ENCODE measurements at regions not wholly inside any gene's neighbourhood (a gene's known extent, or its start where the extent isn't known, plus 50 kb on each side); places are given as distances from the start of the nearest gene placed in this dataset.

DNA sequence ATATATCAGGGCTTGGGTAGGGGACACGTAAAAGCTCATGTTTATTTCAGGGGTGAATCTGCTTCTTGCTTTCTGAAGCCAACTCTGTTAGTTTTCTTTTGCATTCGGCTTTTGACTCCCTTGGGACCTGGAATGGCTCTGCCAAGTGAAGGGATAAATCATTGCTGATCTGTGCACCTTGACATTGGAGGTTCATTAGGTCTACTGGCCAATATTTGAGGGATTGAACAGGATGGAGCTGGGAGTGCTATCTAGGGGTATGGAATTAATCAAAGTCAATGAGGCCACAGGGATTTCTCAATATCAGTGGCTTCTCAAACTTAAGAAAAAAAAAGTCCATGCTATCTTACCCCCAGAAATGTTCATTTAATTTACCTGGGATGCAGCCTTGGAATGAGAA, 203.5 kb upstream of the RMST start (continued):
- TF ChIP-seq ZNF219 (CRISPR knock-in tag; IDR thresholded peaks at IDR 0.05; ENCODE audit: borderline replicate concordance) = no peak
- TF ChIP-seq, protein P1, sequence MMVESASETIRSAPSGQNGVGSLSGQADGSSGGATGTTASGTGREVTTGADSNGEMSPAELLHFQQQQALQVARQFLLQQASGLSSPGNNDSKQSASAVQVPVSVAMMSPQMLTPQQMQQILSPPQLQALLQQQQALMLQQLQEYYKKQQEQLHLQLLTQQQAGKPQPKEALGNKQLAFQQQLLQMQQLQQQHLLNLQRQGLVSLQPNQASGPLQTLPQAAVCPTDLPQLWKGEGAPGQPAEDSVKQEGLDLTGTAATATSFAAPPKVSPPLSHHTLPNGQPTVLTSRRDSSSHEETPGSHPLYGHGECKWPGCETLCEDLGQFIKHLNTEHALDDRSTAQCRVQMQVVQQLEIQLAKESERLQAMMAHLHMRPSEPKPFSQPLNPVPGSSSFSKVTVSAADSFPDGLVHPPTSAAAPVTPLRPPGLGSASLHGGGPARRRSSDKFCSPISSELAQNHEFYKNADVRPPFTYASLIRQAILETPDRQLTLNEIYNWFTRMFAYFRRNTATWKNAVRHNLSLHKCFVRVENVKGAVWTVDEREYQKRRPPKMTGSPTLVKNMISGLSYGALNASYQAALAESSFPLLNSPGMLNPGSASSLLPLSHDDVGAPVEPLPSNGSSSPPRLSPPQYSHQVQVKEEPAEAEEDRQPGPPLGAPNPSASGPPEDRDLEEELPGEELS (CRISPR knock-in tag; IDR thresholded peaks at IDR 0.05) = no peak

DNA sequence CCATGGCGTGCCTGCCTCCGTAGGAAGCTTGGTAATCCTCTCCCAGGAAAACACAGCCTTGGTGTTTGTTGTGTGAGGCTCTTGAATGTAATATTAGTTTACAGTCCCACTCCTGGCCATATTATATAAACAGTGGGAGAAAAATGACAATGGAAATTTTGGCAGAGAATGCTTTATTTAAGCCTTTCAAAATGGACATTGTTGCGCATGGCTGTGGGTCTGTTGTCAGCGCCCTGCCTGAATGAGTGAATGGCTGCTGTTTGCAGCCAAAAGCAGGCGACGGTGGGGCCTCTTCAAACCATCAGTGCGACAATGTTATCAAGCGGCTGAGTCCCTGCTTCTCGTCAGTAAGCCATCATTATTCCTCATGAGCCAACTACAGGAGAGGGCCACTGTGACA, 201.8 kb upstream of the RMST start:
- DNase-seq (ENCODE audit: low spot score) = no peak
- no peak overlapping the region for H3K27ac Mint-ChIP-seq
- no peak for ATAC-seq
- ChIA-PET POLR2A (no interaction called here), CTCF (no interaction called here)
- no peak overlapping the region for H3K4me3 Mint-ChIP-seq
- no peaks in the 10 kb centered on the region for H3K36me3 Mint-ChIP-seq
- no peak for TF ChIP-seq NR1H2 (CRISPR knock-in tag; IDR thresholded peaks at IDR 0.05)
- TF ChIP-seq, protein P2, sequence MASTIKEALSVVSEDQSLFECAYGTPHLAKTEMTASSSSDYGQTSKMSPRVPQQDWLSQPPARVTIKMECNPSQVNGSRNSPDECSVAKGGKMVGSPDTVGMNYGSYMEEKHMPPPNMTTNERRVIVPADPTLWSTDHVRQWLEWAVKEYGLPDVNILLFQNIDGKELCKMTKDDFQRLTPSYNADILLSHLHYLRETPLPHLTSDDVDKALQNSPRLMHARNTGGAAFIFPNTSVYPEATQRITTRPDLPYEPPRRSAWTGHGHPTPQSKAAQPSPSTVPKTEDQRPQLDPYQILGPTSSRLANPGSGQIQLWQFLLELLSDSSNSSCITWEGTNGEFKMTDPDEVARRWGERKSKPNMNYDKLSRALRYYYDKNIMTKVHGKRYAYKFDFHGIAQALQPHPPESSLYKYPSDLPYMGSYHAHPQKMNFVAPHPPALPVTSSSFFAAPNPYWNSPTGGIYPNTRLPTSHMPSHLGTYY (CRISPR knock-in tag; IDR thresholded peaks at IDR 0.05) = no peak
- TF ChIP-seq FOXJ3 (CRISPR knock-in tag; IDR thresholded peaks at IDR 0.05; ENCODE audit: borderline replicate concordance) = no peak
- no peak for TF ChIP-seq ZNF121 (CRISPR knock-in tag; IDR thresholded peaks at IDR 0.05)
- TF ChIP-seq NFE2L1 (CRISPR knock-in tag; IDR thresholded peaks at IDR 0.05) = no peak
- TF ChIP-seq, protein P3, sequence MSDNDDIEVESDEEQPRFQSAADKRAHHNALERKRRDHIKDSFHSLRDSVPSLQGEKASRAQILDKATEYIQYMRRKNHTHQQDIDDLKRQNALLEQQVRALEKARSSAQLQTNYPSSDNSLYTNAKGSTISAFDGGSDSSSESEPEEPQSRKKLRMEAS (CRISPR knock-in tag; IDR thresholded peaks at IDR 0.05) = no peak
- TF ChIP-seq IRF2 (CRISPR knock-in tag; IDR thresholded peaks at IDR 0.05; ENCODE audit: borderline replicate concordance, low read depth) = no peak
- H3K9me3 Mint-ChIP-seq = peaks cover 6% of the 10 kb centered on the region; the same call in 1 of the 2 replicates
- no peaks in the 10 kb centered on the region for H3K27me3 Mint-ChIP-seq (ENCODE audit: low read depth)
- H3K4me1 Mint-ChIP-seq = peaks cover 2% of the 10 kb centered on the region; the same call in 1 of the 2 replicates

DNA sequence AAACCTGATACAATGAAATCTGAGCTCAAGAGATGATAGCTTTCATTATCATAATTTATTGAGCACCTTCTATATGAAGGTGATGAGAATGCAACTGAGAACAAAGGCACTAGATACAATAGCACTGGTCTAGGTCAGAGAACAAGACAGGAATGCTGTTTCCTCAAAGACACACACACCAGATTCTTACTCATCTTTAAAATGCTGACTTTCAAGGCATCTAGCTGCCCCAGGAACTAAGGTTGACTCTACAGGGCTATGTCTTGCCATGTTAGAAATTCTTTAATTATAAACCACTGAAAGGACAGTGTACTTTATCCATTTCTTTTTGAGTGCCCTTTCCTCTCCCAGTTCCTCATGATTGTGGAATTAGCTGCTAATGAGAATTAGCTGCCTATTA, 195.4 kb upstream of the RMST start:
- Mint-ChIP-seq H3K36me3 (peaks cover 17% of the 10 kb centered on the region), H3K27me3 (ENCODE audit: low read depth) (no peaks in the 10 kb centered on the region), H3K4me1 (peaks cover 8% of the 10 kb centered on the region), H3K27ac (no peak overlapping the region), H3K9me3 (peaks cover 27% of the 10 kb centered on the region), H3K4me3 (no peak overlapping the region)
- DNase-seq (ENCODE audit: low spot score) = no peak
- POLR2A ChIA-PET = interaction anchor here (0.5 kb wide), 1 partner anchor 16 kb away, joined by 3 read pairs; no protein-coding TSS in a partner anchor
- CTCF ChIA-PET = interaction anchor here (1.0 to 1.4 kb wide), 3 partner anchors 16 to 118 kb away, joined by 3 to 4 read pairs (median 3); no protein-coding TSS in a partner anchor
- no peak; the same call in 1 of the 2 replicates for ATAC-seq
- no peak for TF ChIP-seq ZBTB21 (CRISPR knock-in tag; IDR thresholded peaks at IDR 0.05; ENCODE audit: borderline replicate concordance)
- no peak for TF ChIP-seq SP1 (CRISPR knock-in tag; conservative IDR thresholded peaks at IDR 0.05)
- TF ChIP-seq, protein P4, sequence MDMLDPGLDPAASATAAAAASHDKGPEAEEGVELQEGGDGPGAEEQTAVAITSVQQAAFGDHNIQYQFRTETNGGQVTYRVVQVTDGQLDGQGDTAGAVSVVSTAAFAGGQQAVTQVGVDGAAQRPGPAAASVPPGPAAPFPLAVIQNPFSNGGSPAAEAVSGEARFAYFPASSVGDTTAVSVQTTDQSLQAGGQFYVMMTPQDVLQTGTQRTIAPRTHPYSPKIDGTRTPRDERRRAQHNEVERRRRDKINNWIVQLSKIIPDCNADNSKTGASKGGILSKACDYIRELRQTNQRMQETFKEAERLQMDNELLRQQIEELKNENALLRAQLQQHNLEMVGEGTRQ (CRISPR knock-in tag; IDR thresholded peaks at IDR 0.05) = no peak
- TF ChIP-seq, protein P5, sequence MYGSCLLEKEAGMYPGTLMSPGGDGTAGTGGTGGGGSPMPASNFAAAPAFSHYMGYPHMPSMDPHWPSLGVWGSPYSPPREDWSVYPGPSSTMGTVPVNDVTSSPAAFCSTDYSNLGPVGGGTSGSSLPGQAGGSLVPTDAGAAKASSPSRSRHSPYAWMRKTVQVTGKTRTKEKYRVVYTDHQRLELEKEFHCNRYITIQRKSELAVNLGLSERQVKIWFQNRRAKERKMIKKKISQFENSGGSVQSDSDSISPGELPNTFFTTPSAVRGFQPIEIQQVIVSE (CRISPR knock-in tag; IDR thresholded peaks at IDR 0.05; ENCODE audit: borderline replicate concordance) = no peak
- no peak for TF ChIP-seq ZNF219 (CRISPR knock-in tag; IDR thresholded peaks at IDR 0.05; ENCODE audit: borderline replicate concordance)
- no peak for TF ChIP-seq ZNF423 (CRISPR knock-in tag; IDR thresholded peaks at IDR 0.05)
- TF ChIP-seq, protein P6, sequence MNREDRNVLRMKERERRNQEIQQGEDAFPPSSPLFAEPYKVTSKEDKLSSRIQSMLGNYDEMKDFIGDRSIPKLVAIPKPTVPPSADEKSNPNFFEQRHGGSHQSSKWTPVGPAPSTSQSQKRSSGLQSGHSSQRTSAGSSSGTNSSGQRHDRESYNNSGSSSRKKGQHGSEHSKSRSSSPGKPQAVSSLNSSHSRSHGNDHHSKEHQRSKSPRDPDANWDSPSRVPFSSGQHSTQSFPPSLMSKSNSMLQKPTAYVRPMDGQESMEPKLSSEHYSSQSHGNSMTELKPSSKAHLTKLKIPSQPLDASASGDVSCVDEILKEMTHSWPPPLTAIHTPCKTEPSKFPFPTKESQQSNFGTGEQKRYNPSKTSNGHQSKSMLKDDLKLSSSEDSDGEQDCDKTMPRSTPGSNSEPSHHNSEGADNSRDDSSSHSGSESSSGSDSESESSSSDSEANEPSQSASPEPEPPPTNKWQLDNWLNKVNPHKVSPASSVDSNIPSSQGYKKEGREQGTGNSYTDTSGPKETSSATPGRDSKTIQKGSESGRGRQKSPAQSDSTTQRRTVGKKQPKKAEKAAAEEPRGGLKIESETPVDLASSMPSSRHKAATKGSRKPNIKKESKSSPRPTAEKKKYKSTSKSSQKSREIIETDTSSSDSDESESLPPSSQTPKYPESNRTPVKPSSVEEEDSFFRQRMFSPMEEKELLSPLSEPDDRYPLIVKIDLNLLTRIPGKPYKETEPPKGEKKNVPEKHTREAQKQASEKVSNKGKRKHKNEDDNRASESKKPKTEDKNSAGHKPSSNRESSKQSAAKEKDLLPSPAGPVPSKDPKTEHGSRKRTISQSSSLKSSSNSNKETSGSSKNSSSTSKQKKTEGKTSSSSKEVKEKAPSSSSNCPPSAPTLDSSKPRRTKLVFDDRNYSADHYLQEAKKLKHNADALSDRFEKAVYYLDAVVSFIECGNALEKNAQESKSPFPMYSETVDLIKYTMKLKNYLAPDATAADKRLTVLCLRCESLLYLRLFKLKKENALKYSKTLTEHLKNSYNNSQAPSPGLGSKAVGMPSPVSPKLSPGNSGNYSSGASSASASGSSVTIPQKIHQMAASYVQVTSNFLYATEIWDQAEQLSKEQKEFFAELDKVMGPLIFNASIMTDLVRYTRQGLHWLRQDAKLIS (CRISPR knock-in tag; IDR thresholded peaks at IDR 0.05; ENCODE audit: borderline replicate concordance) = no peak
- TF ChIP-seq, protein P1 (CRISPR knock-in tag; IDR thresholded peaks at IDR 0.05) = no peak
- TF ChIP-seq NFYB (CRISPR knock-in tag; conservative IDR thresholded peaks at IDR 0.05; ENCODE audit: low read depth) = no peak
- TF ChIP-seq ZNF232 (CRISPR knock-in tag; IDR thresholded peaks at IDR 0.05) = no peak
- TF ChIP-seq, protein P7, sequence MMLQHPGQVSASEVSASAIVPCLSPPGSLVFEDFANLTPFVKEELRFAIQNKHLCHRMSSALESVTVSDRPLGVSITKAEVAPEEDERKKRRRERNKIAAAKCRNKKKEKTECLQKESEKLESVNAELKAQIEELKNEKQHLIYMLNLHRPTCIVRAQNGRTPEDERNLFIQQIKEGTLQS (CRISPR knock-in tag; conservative IDR thresholded peaks at IDR 0.05) = no peak
- TF ChIP-seq NR2C2 (CRISPR knock-in tag; IDR thresholded peaks at IDR 0.05) = no peak
- no peak for TF ChIP-seq ZNF671 (CRISPR knock-in tag; IDR thresholded peaks at IDR 0.05)
- no peak for TF ChIP-seq FOXK1 (CRISPR knock-in tag; IDR thresholded peaks at IDR 0.05)
- TF ChIP-seq SOX15 (CRISPR knock-in tag; IDR thresholded peaks at IDR 0.05) = no peak
- TF ChIP-seq OVOL2 (CRISPR knock-in tag; IDR thresholded peaks at IDR 0.05; ENCODE audit: borderline replicate concordance) = no peak
- no peak for TF ChIP-seq EMX1 (CRISPR knock-in tag; IDR thresholded peaks at IDR 0.05)

Data from WTC11 (cell line).